K562 (cell line): ENCODE measurements at regions not wholly inside any gene's neighbourhood (a gene's known extent, or its start where the extent isn't known, plus 50 kb on each side); places are given as distances from the start of the nearest gene placed in this dataset.

Source experiments
- ATAC-seq: fragments of 200-7000 bp; cut with Tn5 transposase; 3 replicates; pipeline ENCODE4 v1.9.1; 2020; ENCODE audit warnings: moderate library complexity
- BruUV-seq: library from RNA; stranded (reverse); fragments of 400-500 nt; replicated peaks from 2 replicates; lab custom pipeline; 2021; lab: Mats Ljungman, UMichigan
- CTCF ChIA-PET: fragments of 300-600 bp; formaldehyde crosslinking; extraction: SDS; loops from one replicate; lab custom pipeline; 2021; ENCODE audit warnings: low intra/inter-chr PET ratio; lab: Yijun Ruan, JAX
- POLR2A ChIA-PET: fragments of 300-600, 350-650 bp; sonication (Branson Sonifier 250); formaldehyde crosslinking; extraction: SDS; loops from one replicate; lab custom pipeline; 2021; ENCODE audit warnings: antibody characterized with exemption, inconsistent platforms; lab: Yijun Ruan, JAX
- DNase-seq, 4 experiments: peaks; one replicate each; pipeline versions ENCODE4 v3.0.0 to v3.0.0-alpha.2; 2011 to 2018; ENCODE audit warnings: low spot score in 3 of 4, mixed read lengths in 3 of 4; ENCODE audit errors: extremely low read depth in 1 of 4
- FAIRE-seq: peaks from 2 replicates; lab custom pipeline; 2011; peaks lifted over from hg19 to GRCh38; lab: Jason Lieb, UNC
- H2AFZ ChIP-seq: 2 replicates; pipeline ENCODE4 v1.6.0; 2011; ENCODE audit warnings: low read depth, low read length, control low read depth, inconsistent platforms
- H3K27ac ChIP-seq: fragments of 200-600 bp; 3 replicates; pipeline ENCODE4 v1.8.0; 2011; ENCODE audit warnings: low read depth, mild to moderate bottlenecking, control low read depth, inconsistent platforms, low read length, moderate library complexity, mixed read lengths; ENCODE audit errors: extremely low read depth
- H3K27me3 ChIP-seq, 2 experiments: fragments of 300-600 bp in 1 of 2; 2 replicates in 1 of 2; 3 replicates in 1 of 2; pipeline versions ENCODE4 v1.6.0 to v1.8.0; 2011; ENCODE audit warnings: inconsistent platforms in 2 of 2, low read length in 2 of 2, mild to moderate bottlenecking in 1 of 2, mixed read lengths in 1 of 2, moderate library complexity in 1 of 2; ENCODE audit not compliant: control insufficient read depth in 2 of 2, insufficient read depth in 2 of 2
- H3K36me3 ChIP-seq: fragments of 300-600 bp; 3 replicates; pipeline ENCODE4 v1.8.0; 2011; ENCODE audit warnings: mild to moderate bottlenecking, low read length, inconsistent platforms; ENCODE audit not compliant: control insufficient read depth, insufficient read depth
- H3K4me1 ChIP-seq, 2 experiments: fragments of 200-600 bp in 1 of 2; replicated peaks in 1 of 2; 2 replicates in 1 of 2; 3 replicates in 1 of 2; pipeline versions ENCODE4 v1.5.1 to v1.8.0; 2011; ENCODE audit warnings: inconsistent platforms in 2 of 2, low read length in 2 of 2, mild to moderate bottlenecking in 1 of 2, mixed read lengths in 1 of 2, moderate library complexity in 1 of 2; ENCODE audit not compliant: control insufficient read depth in 2 of 2, insufficient read depth in 2 of 2
- H3K4me2 ChIP-seq: 2 replicates; pipeline ENCODE4 v1.6.1; 2011; ENCODE audit warnings: low read length, control low read depth, inconsistent platforms, mixed read lengths; ENCODE audit not compliant: insufficient read depth
- H3K4me3 ChIP-seq: fragments of 200-600 bp; sonication (generic), shearing (Covaris generic); 2 replicates; pipeline ENCODE4 v1.5.1; 2016; ENCODE audit warnings: control low read depth, inconsistent platforms
- H3K79me2 ChIP-seq: fragments of 200-600 bp; 3 replicates; pipeline ENCODE4 v1.8.0; 2011; ENCODE audit warnings: low read length, inconsistent platforms; ENCODE audit not compliant: control insufficient read depth, insufficient read depth
- H3K9ac ChIP-seq, 2 experiments: 2 replicates each; pipeline versions ENCODE4 v1.6.0 to v1.6.1; 2011; ENCODE audit warnings: low read depth in 2 of 2, low read length in 2 of 2, control low read depth in 1 of 2, inconsistent platforms in 1 of 2, mild to moderate bottlenecking in 1 of 2, mixed read lengths in 1 of 2; ENCODE audit not compliant: insufficient read depth in 1 of 2
- H3K9me1 ChIP-seq: one replicate; pipeline ENCODE4 v1.6.0; 2011; ENCODE audit warnings: inconsistent platforms, mild to moderate bottlenecking, low read length, moderate library complexity; ENCODE audit not compliant: control insufficient read depth, insufficient read depth
- H3K9me3 ChIP-seq: replicated peaks from 2 replicates; pipeline ENCODE4 v1.5.1; 2011; ENCODE audit warnings: low read depth, low read length, inconsistent platforms; ENCODE audit not compliant: control insufficient read depth, insufficient read depth
- H4K20me1 ChIP-seq: replicated peaks from 2 replicates; pipeline ENCODE4 v1.6.1; 2011; ENCODE audit warnings: low read length, inconsistent platforms, mixed read lengths; ENCODE audit not compliant: control insufficient read depth, insufficient read depth
- CBX3 ChIP-seq, 2 experiments: IDR thresholded peaks; 1 replicate in 1 of 2; 2 replicates in 1 of 2; pipeline ENCODE4 v1.6.1; 2012; ENCODE audit warnings: inconsistent platforms in 2 of 2, low read length in 2 of 2, borderline replicate concordance in 1 of 2, control low read depth in 1 of 2
- CREBBP ChIP-seq: IDR thresholded peaks from one replicate; pipeline ENCODE4 v1.6.1; 2012; ENCODE audit warnings: low read depth, mild to moderate bottlenecking, control low read depth, inconsistent platforms, low read length
- ELF2 ChIP-seq: fragments of 250-450 bp; sonication (Bioruptor Pico); IDR thresholded peaks from 2 replicates; pipeline ENCODE4 v1.5.0; 2021; ENCODE audit warnings: mild to moderate bottlenecking
- MTF1 ChIP-seq: fragments of 250-450 bp; sonication (Bioruptor Pico); IDR thresholded peaks from 2 replicates; pipeline ENCODE4 v1.9.0; 2021; ENCODE audit warnings: moderate library complexity, mild to moderate bottlenecking, inconsistent platforms, borderline replicate concordance
- SUPT5H ChIP-seq: fragments of 450-650 bp; IDR thresholded peaks from 2 replicates; pipeline ENCODE4 v1.6.1; 2016
- ZKSCAN3 ChIP-seq: fragments of 250-450 bp; sonication (Bioruptor Pico); IDR thresholded peaks from 2 replicates; pipeline ENCODE4 v1.4.0; 2020
- WGBS: fragments of 100-300 bp; shearing (Covaris generic); methylation state at CpG from one replicate; pipeline ENCODE4 v1.1.6; 2016; ENCODE audit warnings: low coverage, mixed read lengths; ENCODE audit not compliant: insufficient coverage; ENCODE audit errors: missing lambda C conversion rate; 5-methylcytosine and 5-hydroxymethylcytosine counted together
- in situ Hi-C: fragments of 300-500 bp; cut with MboI; formaldehyde crosslinking; loops from 4 replicates; pipeline ENCODE4 v1.15.0; 2018; ENCODE audit warnings: inconsistent platforms, mixed read lengths
- intact Hi-C: fragments of 100-400 bp; cut with micrococcal nuclease; formaldehyde crosslinking; loops from 2 replicates; pipeline ENCODE4 v1.14.2; 2022
- TF ChIP-seq, protein P1 (sequence below), 2 experiments: fragments of 450-650 bp; IDR thresholded peaks; 2 replicates each; pipeline ENCODE4 v1.6.1; 2016; ENCODE audit warnings: mild to moderate bottlenecking in 2 of 2, borderline replicate concordance in 1 of 2, low read depth in 1 of 2, moderate library complexity in 1 of 2
- TF ChIP-seq, protein P2 (sequence below): fragments of 450-650 bp; formaldehyde crosslinking; IDR thresholded peaks from 2 replicates; pipeline ENCODE4 v1.4.0; 2020; ENCODE audit warnings: mild to moderate bottlenecking, moderate library complexity

DNA sequence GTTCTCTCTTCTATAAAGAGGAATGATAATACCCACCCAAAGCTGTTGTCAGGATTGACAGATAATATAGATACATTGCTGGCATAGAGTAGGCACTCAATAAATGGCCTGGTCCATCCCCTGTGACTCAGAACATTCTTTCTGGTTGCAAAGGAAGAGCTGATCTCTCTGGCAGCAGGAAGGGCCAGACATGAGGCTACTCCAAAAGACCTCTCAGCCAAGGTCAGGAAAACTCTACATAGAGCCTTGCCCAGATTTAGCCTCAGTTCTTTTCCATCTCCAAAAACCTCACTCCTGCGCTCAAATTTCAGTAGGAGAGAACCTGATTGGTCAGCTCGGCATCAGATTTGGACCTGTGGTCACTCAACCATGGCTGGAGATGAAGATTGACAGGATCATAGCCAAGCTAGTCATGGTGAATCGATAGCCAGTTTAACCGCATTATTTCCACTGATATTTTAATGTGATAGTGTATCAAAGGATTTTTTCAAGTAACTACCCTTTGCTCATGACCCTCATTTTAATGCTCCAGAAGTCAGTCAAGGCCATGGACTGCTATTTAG lies 319.6 kb downstream of the DRD1 start:
- BruUV-seq: no TSS peak
- H3K9ac ChIP-seq: no peak overlapping the region
- no peak overlapping the region for H2AFZ ChIP-seq
- FAIRE-seq (no peak), DNase-seq (no peak), ATAC-seq (no peak)
- H3K27ac ChIP-seq: no peak overlapping the region
- WGBS: 0% methylated on average over 4 of the region's 4 CpGs
- POLR2A ChIA-PET: interaction anchor here (1.1 kb wide), 1 partner anchor 8 kb away, joined by 3 read pairs; no protein-coding TSS in a partner anchor
- CTCF ChIA-PET: no interaction called here
- no peaks in the 10 kb centered on the region for H3K9me1 ChIP-seq
- in situ Hi-C loops (no loop called here), intact Hi-C loops (no loop called here)
- no peaks in the 10 kb centered on the region for H3K9me3 ChIP-seq
- H3K4me3 ChIP-seq: no peak overlapping the region
- peaks cover 0 to 8% of the 10 kb centered on the region in 2 experiments; a peak in 1 of 5 replicates for H3K27me3 ChIP-seq
- peaks cover 0 to 3% of the 10 kb centered on the region in 2 experiments; a peak in 2 of 5 replicates for H3K4me1 ChIP-seq
- no peaks in the 10 kb centered on the region for H3K36me3 ChIP-seq
- H4K20me1 ChIP-seq: no peaks in the 10 kb centered on the region
- no peak overlapping the region for H3K4me2 ChIP-seq
- no peaks in the 10 kb centered on the region for H3K79me2 ChIP-seq
- TF ChIP-seq, protein P1, sequence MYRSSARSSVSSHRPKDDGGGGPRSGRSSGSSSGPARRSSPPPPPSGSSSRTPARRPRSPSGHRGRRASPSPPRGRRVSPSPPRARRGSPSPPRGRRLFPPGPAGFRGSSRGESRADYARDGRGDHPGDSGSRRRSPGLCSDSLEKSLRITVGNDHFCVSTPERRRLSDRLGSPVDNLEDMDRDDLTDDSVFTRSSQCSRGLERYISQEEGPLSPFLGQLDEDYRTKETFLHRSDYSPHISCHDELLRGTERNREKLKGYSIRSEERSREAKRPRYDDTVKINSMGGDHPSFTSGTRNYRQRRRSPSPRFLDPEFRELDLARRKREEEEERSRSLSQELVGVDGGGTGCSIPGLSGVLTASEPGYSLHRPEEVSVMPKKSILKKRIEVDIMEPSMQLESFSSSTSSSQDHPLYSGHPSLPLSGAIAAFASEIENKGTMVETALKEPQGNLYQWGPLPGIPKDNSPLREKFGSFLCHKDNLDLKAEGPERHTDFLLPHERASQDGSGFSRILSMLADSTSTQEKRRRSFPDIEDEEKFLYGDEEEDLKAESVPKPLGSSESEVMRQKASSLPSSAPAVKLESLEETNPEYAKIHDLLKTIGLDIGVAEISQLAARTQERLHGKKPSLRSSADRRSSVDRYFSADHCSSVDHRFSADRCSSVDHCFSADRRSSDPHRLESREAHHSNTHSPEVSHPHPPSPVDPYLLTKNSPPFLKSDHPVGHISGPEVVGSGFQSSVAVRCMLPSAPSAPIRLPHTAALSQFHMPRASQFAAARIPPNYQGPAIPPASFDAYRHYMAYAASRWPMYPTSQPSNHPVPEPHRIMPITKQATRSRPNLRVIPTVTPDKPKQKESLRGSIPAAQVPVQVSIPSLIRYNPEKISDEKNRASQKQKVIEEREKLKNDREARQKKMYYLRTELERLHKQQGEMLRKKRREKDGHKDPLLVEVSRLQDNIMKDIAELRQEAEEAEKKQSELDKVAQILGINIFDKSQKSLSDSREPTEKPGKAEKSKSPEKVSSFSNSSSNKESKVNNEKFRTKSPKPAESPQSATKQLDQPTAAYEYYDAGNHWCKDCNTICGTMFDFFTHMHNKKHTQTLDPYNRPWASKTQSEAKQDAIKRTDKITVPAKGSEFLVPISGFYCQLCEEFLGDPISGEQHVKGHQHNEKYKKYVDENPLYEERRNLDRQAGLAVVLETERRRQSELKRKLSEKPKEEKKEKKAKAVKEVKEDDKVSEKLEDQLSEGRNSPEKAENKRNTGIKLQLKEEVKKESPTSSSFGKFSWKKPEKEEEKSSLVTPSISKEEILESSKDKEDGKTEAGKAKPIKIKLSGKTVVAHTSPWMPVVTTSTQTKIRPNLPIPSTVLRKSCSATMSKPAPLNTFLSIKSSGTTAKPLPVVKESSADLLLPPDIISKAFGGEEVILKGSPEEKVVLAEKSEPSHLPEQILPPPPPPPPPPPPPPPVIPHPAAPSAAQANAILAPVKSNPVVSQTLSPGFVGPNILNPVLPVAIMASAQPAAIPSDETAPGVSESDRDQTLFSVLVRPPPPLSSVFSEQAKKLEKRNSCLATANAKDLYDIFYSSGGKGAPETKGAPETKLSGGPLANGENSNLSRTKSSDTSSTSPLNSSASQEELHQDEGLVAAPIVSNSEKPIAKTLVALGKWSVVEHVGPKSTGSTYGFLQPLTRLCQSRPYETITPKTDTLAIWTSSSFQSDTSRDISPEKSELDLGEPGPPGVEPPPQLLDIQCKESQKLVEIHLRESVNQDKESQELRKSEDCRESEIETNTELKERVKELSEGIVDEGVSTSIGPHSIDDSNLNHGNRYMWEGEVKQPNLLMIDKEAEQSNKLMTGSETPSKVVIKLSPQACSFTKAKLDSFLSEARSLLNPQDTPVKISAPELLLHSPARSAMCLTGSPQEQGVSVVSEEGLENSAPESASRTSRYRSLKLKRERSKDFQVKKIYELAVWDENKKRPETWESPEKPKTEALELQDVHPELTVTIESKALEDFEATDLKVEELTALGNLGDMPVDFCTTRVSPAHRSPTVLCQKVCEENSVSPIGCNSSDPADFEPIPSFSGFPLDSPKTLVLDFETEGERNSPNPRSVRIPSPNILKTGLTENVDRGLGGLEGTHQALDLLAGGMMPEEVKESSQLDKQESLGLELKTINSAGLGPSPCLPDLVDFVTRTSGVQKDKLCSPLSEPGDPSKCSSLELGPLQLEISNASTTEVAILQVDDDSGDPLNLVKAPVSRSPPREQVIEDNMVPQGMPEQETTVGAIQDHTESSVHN (IDR thresholded peaks at IDR 0.05; ENCODE audit: borderline replicate concordance in 1 of 2, low read depth in 1 of 2): no peak
- TF ChIP-seq ELF2 (CRISPR knock-in tag): no peak
- TF ChIP-seq, protein P2, sequence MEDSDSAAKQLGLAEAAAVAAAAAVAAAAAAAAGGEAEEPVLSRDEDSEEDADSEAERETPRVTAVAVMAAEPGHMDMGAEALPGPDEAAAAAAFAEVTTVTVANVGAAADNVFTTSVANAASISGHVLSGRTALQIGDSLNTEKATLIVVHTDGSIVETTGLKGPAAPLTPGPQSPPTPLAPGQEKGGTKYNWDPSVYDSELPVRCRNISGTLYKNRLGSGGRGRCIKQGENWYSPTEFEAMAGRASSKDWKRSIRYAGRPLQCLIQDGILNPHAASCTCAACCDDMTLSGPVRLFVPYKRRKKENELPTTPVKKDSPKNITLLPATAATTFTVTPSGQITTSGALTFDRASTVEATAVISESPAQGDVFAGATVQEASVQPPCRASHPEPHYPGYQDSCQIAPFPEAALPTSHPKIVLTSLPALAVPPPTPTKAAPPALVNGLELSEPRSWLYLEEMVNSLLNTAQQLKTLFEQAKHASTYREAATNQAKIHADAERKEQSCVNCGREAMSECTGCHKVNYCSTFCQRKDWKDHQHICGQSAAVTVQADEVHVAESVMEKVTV: no peak
- no peak for TF ChIP-seq ZKSCAN3 (CRISPR knock-in tag)
- TF ChIP-seq MTF1 (CRISPR knock-in tag): no peak
- no peak for TF ChIP-seq SUPT5H
- no peak for TF ChIP-seq CREBBP
- no peak for TF ChIP-seq CBX3 (IDR thresholded peaks at IDR 0.05; ENCODE audit: borderline replicate concordance in 1 of 2, low read length in 2 of 2)
